ENCODE measurements at regions not wholly inside any gene's neighbourhood (a gene's known extent, or its start where the extent isn't known, plus 50 kb on each side); places are given as distances from the start of the nearest gene placed in this dataset.

DNA sequence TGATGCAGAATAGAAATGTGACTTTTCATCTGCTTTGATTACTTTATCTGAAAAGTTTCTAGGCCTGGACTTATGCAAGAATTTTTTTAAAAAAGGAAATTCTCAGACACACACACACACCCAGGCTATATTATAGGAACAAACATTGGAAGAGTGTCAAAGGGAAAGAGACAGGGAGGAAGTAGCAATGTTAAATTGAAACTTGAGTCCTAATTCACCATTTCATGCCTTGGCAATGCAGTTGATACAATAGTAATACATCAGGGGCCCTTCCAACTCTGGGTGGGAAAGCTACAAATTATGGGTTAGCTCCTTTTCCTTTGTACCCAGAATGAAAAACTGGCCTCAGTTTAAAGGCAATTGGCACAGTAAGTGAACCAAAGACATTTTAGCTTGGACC lies 258.0 kb upstream of the LYZL1 start:
- no peak for TF ChIP-seq SCRT2 (tag by site-specific recombination; IDR thresholded peaks at IDR 0.05)
- TF ChIP-seq, protein P1, sequence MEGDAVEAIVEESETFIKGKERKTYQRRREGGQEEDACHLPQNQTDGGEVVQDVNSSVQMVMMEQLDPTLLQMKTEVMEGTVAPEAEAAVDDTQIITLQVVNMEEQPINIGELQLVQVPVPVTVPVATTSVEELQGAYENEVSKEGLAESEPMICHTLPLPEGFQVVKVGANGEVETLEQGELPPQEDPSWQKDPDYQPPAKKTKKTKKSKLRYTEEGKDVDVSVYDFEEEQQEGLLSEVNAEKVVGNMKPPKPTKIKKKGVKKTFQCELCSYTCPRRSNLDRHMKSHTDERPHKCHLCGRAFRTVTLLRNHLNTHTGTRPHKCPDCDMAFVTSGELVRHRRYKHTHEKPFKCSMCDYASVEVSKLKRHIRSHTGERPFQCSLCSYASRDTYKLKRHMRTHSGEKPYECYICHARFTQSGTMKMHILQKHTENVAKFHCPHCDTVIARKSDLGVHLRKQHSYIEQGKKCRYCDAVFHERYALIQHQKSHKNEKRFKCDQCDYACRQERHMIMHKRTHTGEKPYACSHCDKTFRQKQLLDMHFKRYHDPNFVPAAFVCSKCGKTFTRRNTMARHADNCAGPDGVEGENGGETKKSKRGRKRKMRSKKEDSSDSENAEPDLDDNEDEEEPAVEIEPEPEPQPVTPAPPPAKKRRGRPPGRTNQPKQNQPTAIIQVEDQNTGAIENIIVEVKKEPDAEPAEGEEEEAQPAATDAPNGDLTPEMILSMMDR (tag by site-specific recombination; IDR thresholded peaks at IDR 0.05), result no peak
